Cardiac muscle cell (in vitro differentiated cells and primary cell): ENCODE measurements at regions not wholly inside any gene's neighbourhood (a gene's known extent, or its start where the extent isn't known, plus 50 kb on each side); places are given as distances from the start of the nearest gene placed in this dataset.

ENCODE experiments used
- DNase-seq, 2 donors: peaks; one replicate each; pipeline versions ENCODE4 v3.0.0 to v3.0.0-alpha.2; 2010 to 2017; ENCODE audit warnings: low read depth in 1 of 2, low spot score in 1 of 2
- H3K27ac ChIP-seq: fragments of 200-600 bp; sonication (generic); 2 replicates; pipeline ENCODE4 v1.5.1; 2016
- H3K27me3 ChIP-seq: fragments of 200-600 bp; sonication (generic); 2 replicates; pipeline ENCODE4 v1.6.0; 2016; ENCODE audit warnings: control low read depth
- H3K36me3 ChIP-seq: fragments of 200-600 bp; sonication (generic); 2 replicates; pipeline ENCODE4 v1.5.1; 2016; ENCODE audit warnings: control low read depth
- H3K4me1 ChIP-seq: fragments of 200-600 bp; sonication (generic); 2 replicates; pipeline ENCODE4 v1.8.1; 2017; ENCODE audit warnings: low read depth, mild to moderate bottlenecking, mixed run types
- H3K4me3 ChIP-seq: fragments of 200-600 bp; sonication (generic); 2 replicates; pipeline ENCODE4 v1.5.1; 2016; ENCODE audit warnings: mild to moderate bottlenecking
- H3K9me3 ChIP-seq: fragments of 200-600 bp; sonication (generic); 2 replicates; pipeline ENCODE4 v1.5.1; 2017; ENCODE audit warnings: low read depth, mild to moderate bottlenecking, control low read depth
- CTCF ChIP-seq: IDR thresholded peaks from 2 replicates; pipeline ENCODE4 v1.5.1; 2012; ENCODE audit warnings: low read depth, mild to moderate bottlenecking, low read length

GRCh38 chr7:52786174-52786573 lies 249.3 kb upstream of the POM121L12 start:
- no peaks in the 10 kb centered on the region for H3K27me3 ChIP-seq
- H3K4me3 ChIP-seq, result no peak overlapping the region
- no peaks in the 10 kb centered on the region for H3K36me3 ChIP-seq
- H3K9me3 ChIP-seq, result no peaks in the 10 kb centered on the region
- no peak overlapping the region for H3K27ac ChIP-seq
- no peaks in the 10 kb centered on the region for H3K4me1 ChIP-seq
- DNase-seq, result no peak
- no peak for TF ChIP-seq CTCF

- no peak for TF ChIP-seq CTCF
- H3K27ac ChIP-seq, result no peak overlapping the region
- no peaks in the 10 kb centered on the region for H3K27me3 ChIP-seq
- no peaks in the 10 kb centered on the region for H3K36me3 ChIP-seq
- no peak for DNase-seq
- no peaks in the 10 kb centered on the region for H3K9me3 ChIP-seq
- no peaks in the 10 kb centered on the region for H3K4me1 ChIP-seq
- no peak overlapping the region for H3K4me3 ChIP-seq
Observed at GRCh38 chr7:52782348-52782747, 253.1 kb upstream of the POM121L12 start.

GRCh38 chr7:52781250-52781649 lies 254.2 kb upstream of the POM121L12 start:
- Histone ChIP-seq H3K9me3 (no peaks in the 10 kb centered on the region), H3K4me3 (no peak overlapping the region), H3K36me3 (no peaks in the 10 kb centered on the region), H3K27ac (no peak overlapping the region), H3K27me3 (no peaks in the 10 kb centered on the region), H3K4me1 (no peaks in the 10 kb centered on the region)
- TF ChIP-seq CTCF, result no peak
- DNase-seq, result no peak

- H3K27ac ChIP-seq, result no peak overlapping the region
- no peaks in the 10 kb centered on the region for H3K36me3 ChIP-seq
- no peaks in the 10 kb centered on the region for H3K4me1 ChIP-seq
- H3K4me3 ChIP-seq, result no peak overlapping the region
- H3K27me3 ChIP-seq, result no peaks in the 10 kb centered on the region
- no peak for TF ChIP-seq CTCF
- DNase-seq, result no peak
- H3K9me3 ChIP-seq, result no peaks in the 10 kb centered on the region
Observed at GRCh38 chr7:52779004-52779403, 256.4 kb upstream of the POM121L12 start.

DNA sequence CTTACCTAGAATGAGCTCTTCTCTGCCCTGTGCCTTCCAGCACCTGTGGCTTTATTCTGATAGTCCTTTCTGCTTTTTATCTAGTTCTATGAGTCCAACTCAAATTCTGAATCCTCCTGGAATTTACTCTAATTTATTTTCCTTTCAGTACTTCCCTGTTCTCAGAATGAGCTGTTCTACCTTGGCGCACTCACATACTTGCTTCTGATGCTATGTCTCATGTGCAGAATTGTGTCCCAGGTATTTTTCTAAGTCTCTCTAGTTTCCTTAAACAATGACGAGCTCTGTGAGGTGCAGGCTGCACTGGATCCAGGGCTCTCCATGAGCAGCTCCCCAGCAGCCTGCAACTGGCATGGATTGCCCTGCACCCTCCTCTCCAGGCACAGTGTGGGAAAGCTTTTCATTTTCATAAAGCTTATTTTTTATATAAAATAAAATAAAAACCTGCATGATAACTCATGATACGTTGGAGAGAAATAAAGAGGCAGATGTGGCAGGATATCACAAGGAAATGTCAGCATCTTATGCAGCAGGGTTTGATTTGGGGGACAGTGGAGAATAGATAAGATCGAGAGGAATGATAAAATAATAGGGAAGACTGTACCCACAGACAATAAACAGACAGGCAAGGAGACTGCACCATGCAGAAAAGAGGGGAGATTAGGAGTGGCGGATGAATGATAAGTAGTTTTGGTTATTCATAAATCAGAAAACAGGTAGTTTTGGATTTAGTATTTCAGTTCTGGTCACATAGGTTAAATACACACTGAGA lies 258.2 kb upstream of the POM121L12 start:
- H3K27me3 ChIP-seq, result no peaks in the 10 kb centered on the region
- H3K27ac ChIP-seq, result no peak overlapping the region
- no peak for TF ChIP-seq CTCF
- H3K9me3 ChIP-seq, result no peaks in the 10 kb centered on the region
- H3K4me1 ChIP-seq, result no peaks in the 10 kb centered on the region
- no peak for DNase-seq
- H3K4me3 ChIP-seq, result no peak overlapping the region
- no peaks in the 10 kb centered on the region for H3K36me3 ChIP-seq
